Aorta (tissue), 5 donors: ENCODE measurements at regions not wholly inside any gene's neighbourhood (a gene's known extent, or its start where the extent isn't known, plus 50 kb on each side); places are given as distances from the start of the nearest gene placed in this dataset.

ENCODE experiments used
- ATAC-seq: fragments of 200-7000 bp; cut with Tn5 transposase; one replicate; pipeline ENCODE4 v1.9.1; 2022; ENCODE audit warnings: moderate library complexity; ENCODE audit not compliant: low FRiP score
- DNase-seq, 2 donors: peaks; one replicate each; pipeline ENCODE4 v3.0.0-alpha.2; 2020
- H3K27ac ChIP-seq, 2 donors: one replicate each; pipeline ENCODE4 v1.5.1; 2013; ENCODE audit warnings: low read length in 2 of 2, mild to moderate bottlenecking in 2 of 2, moderate library complexity in 2 of 2, control low read depth in 1 of 2, inconsistent platforms in 1 of 2, low read depth in 1 of 2
- H3K27me3 ChIP-seq, 2 donors: one replicate each; pipeline ENCODE4 v1.6.1; 2013; ENCODE audit warnings: control low read depth in 1 of 2, low read length in 1 of 2, mild to moderate bottlenecking in 1 of 2, moderate library complexity in 1 of 2; ENCODE audit not compliant: insufficient read depth in 2 of 2, control insufficient read depth in 1 of 2
- H3K36me3 ChIP-seq, 2 donors: one replicate each; pipeline ENCODE4 v1.6.1; 2013; ENCODE audit warnings: control low read depth in 1 of 2, low read length in 1 of 2, mild to moderate bottlenecking in 1 of 2; ENCODE audit not compliant: insufficient read depth in 2 of 2, control insufficient read depth in 1 of 2
- H3K4me1 ChIP-seq, 2 donors: one replicate each; pipeline ENCODE4 v1.6.1; 2013; ENCODE audit warnings: low read length in 2 of 2, control low read depth in 1 of 2, mild to moderate bottlenecking in 1 of 2, moderate library complexity in 1 of 2; ENCODE audit not compliant: insufficient read depth in 2 of 2, control insufficient read depth in 1 of 2
- H3K4me3 ChIP-seq, 2 donors: one replicate each; pipeline ENCODE4 v1.5.1; 2013; ENCODE audit warnings: low read length in 2 of 2, control low read depth in 1 of 2, mild to moderate bottlenecking in 1 of 2
- H3K9me3 ChIP-seq: one replicate; pipeline ENCODE4 v1.6.1; 2013; ENCODE audit warnings: mild to moderate bottlenecking, low read length; ENCODE audit not compliant: control insufficient read depth
- WGBS, 2 donors: extraction: QIAGEN DNeasy Blood & Tissue Kit; methylation state at CpG; one replicate each; pipeline ENCODE4 v1.1.7; 2013; 5-methylcytosine and 5-hydroxymethylcytosine counted together
- intact Hi-C, 2 donors: fragments of 100-400 bp; cut with DNase I; formaldehyde crosslinking; loops; one replicate each; pipeline versions ENCODE4 v1.14.2 to v1.15.0; 2022
- donor health status: healthy with polysubstance abuse.
- donor health status: Bipolar disorder and iron deficiency.
- donor health status: DM: no; HTN: no; CAD: no.
- donor health status: DM: no; HTN: no; CAD: no.
- donor health status: DM: yes; HTN: yes; CAD: no.

- no peak for ATAC-seq
- WGBS, 2 donors, result 9 to 22% methylated on average over 2 of the region's 2 CpGs
Observed at GRCh38 chr2:83665894-83666293, 793.2 kb downstream of the SUCLG1 start.

DNA sequence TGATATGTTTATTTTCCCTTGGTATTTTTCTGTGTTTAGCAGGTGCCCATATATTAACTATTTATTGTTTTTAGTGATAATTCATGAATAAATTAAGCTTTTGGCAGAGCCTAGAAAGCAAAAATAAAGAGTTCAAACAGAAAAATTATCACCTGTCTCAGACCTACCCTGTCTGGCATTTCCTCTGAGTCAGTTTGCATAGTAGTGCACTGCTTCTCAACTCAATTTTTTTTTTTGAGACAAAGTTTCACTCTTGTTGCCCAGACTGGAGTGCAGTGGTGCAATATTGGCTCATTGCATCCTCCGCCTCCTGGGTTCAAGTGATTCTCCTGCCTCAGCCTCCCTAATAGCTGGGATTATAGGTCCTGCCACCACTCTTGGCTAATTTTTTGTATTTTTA, 793.9 kb downstream of the SUCLG1 start:
- H3K27me3 ChIP-seq, result no peaks in the 10 kb centered on the region
- WGBS, 2 donors, result 92 to 95% methylated on average over 1 of the region's 1 CpG
- H3K9me3 ChIP-seq, result no peaks in the 10 kb centered on the region
- intact Hi-C loops, result no loop called here
- no peak for ATAC-seq
- H3K4me3 ChIP-seq, result no peak overlapping the region
- no peaks in the 10 kb centered on the region for H3K36me3 ChIP-seq
- no peak overlapping the region for H3K27ac ChIP-seq
- no peak for DNase-seq
- no peaks in the 10 kb centered on the region for H3K4me1 ChIP-seq

More at GRCh38 chr2:83665894-83666293, 793.2 kb downstream of the SUCLG1 start:
- no peak overlapping the region for H3K27ac ChIP-seq
- no peaks in the 10 kb centered on the region for H3K27me3 ChIP-seq
- H3K4me1 ChIP-seq, result no peaks in the 10 kb centered on the region
- no peaks in the 10 kb centered on the region for H3K36me3 ChIP-seq
- intact Hi-C loops, result no loop called here
- H3K9me3 ChIP-seq, result no peaks in the 10 kb centered on the region
- no peak overlapping the region for H3K4me3 ChIP-seq
- no peak for DNase-seq

DNA sequence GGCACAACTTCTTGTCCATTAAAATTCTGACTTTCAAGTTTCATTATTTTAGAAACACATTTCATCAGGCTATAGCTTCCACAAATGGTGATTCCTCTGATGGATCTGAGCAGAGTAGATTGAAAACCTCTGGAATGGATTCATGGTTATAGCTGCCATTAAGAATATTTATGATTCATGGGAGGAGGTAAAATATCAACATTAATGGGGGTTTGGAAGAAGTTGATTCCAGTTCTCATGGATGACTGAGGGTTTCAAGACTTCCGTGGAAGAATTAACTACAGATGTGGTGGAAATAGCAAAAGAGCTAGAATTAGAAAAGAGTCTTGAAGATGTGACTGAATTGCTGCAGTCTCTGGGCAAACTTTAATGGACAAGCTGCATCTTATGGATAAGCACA, 797.4 kb downstream of the SUCLG1 start:
- DNase-seq, result no peak
- intact Hi-C loops, result no loop called here

GRCh38 chr2:83654091-83654611, 804.9 kb downstream of the SUCLG1 start:
- no peak for ATAC-seq
- H3K27ac ChIP-seq, result no peak overlapping the region
- WGBS, 2 donors, result 32 to 55% methylated on average over 1 of the region's 1 CpG
- DNase-seq, result no peak
- no peaks in the 10 kb centered on the region for H3K27me3 ChIP-seq
- no peaks in the 10 kb centered on the region for H3K36me3 ChIP-seq
- no peaks in the 10 kb centered on the region for H3K4me1 ChIP-seq
- intact Hi-C loops, result no loop called here
- no peaks in the 10 kb centered on the region for H3K9me3 ChIP-seq
- no peak overlapping the region for H3K4me3 ChIP-seq

More for the DNA sequence above, 797.4 kb downstream of the SUCLG1 start:
- Histone ChIP-seq H3K27ac (no peak overlapping the region), H3K4me3 (no peak overlapping the region), H3K4me1 (no peaks in the 10 kb centered on the region), H3K27me3 (no peaks in the 10 kb centered on the region), H3K9me3 (no peaks in the 10 kb centered on the region), H3K36me3 (no peaks in the 10 kb centered on the region)
- WGBS, 2 donors, result 50 to 76% methylated on average over 1 of the region's 1 CpG
- no peak for ATAC-seq

DNA sequence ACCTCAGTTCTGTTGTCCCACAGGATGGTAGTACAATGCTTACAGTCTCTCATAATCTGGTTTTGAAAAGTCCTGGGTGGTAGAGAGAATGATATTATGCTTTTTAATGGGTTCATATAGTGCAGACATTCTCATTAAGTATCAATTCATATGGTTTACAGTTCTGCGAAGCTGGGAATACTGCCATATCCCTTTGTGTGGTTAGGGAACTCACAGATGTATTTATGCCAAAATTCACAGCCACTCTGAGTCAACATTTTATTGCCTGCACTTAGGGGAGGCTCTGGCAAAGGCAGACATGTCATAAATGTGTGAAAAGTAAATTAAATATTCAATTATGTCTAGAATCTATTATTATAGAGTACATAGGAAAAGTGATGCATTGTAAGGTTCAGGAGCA, 808.2 kb downstream of the SUCLG1 start:
- no peak overlapping the region for H3K4me3 ChIP-seq
- no peaks in the 10 kb centered on the region for H3K36me3 ChIP-seq
- H3K4me1 ChIP-seq, result no peaks in the 10 kb centered on the region
- 26 to 44% methylated on average over 1 of the region's 1 CpG for WGBS, 2 donors
- H3K27ac ChIP-seq, result no peak overlapping the region
- no peaks in the 10 kb centered on the region for H3K27me3 ChIP-seq
- no peak for DNase-seq
- no peak for ATAC-seq
- no peaks in the 10 kb centered on the region for H3K9me3 ChIP-seq
- intact Hi-C loops, result no loop called here

DNA sequence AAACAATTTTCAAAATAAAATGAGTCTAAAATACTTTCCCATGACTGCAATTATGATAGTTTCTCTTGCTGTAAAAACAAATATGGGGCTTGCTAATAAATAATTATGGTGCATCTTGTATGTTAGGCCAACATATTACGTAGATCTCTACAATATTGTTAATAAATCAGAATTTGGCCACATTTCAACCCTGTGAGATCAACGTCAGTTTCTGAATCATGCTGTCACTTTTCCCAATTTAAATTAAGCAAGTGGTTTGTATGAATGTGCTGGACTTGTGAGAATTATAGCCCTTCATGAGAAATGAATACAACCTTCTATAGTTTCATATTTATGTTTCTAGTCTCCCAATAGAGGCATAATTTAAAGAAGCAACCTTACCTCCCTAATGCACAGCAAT, 808.9 kb downstream of the SUCLG1 start:
- 24 to 44% methylated on average over 2 of the region's 2 CpGs for WGBS, 2 donors
- intact Hi-C loops, result no loop called here
- no peaks in the 10 kb centered on the region for H3K9me3 ChIP-seq
- H3K4me1 ChIP-seq, result no peaks in the 10 kb centered on the region
- H3K27ac ChIP-seq, result no peak overlapping the region
- H3K4me3 ChIP-seq, result no peak overlapping the region
- DNase-seq (no peak), ATAC-seq (no peak)
- no peaks in the 10 kb centered on the region for H3K36me3 ChIP-seq
- no peaks in the 10 kb centered on the region for H3K27me3 ChIP-seq

- H3K9me3 ChIP-seq, result no peaks in the 10 kb centered on the region
- no peak overlapping the region for H3K4me3 ChIP-seq
- H3K4me1 ChIP-seq, result no peaks in the 10 kb centered on the region
- no peak overlapping the region for H3K27ac ChIP-seq
- ATAC-seq (no peak), DNase-seq (no peak)
- no peaks in the 10 kb centered on the region for H3K27me3 ChIP-seq
- intact Hi-C loops, result no loop called here
- no peaks in the 10 kb centered on the region for H3K36me3 ChIP-seq
Observed at GRCh38 chr2:83640506-83640905, 818.6 kb downstream of the SUCLG1 start.

- Histone ChIP-seq H3K9me3 (no peaks in the 10 kb centered on the region), H3K4me1 (no peaks in the 10 kb centered on the region), H3K36me3 (no peaks in the 10 kb centered on the region), H3K4me3 (no peak overlapping the region), H3K27ac (no peak overlapping the region), H3K27me3 (no peaks in the 10 kb centered on the region)
- intact Hi-C loops, result no loop called here
- ATAC-seq, result no peak
- WGBS, 2 donors, result 40 to 51% methylated on average over 2 of the region's 2 CpGs
- no peak for DNase-seq
Observed at GRCh38 chr2:83633423-83633822, 825.7 kb downstream of the SUCLG1 start.

- Histone ChIP-seq H3K36me3 (no peaks in the 10 kb centered on the region), H3K27me3 (no peaks in the 10 kb centered on the region), H3K4me1 (no peaks in the 10 kb centered on the region), H3K4me3 (no peak overlapping the region), H3K27ac (no peak overlapping the region), H3K9me3 (no peaks in the 10 kb centered on the region)
- DNase-seq (no peak), ATAC-seq (no peak)
- intact Hi-C loops, result no loop called here
- 66 to 79% methylated on average over 2 of the region's 2 CpGs for WGBS, 2 donors
Observed at GRCh38 chr2:83630351-83630750, 828.7 kb downstream of the SUCLG1 start.
